ENCODE measurements at regions not wholly inside any gene's neighbourhood (a gene's known extent, or its start where the extent isn't known, plus 50 kb on each side); places are given as distances from the start of the nearest gene placed in this dataset.

- H3K27me3 Mint-ChIP-seq: peaks cover 14% of the 10 kb centered on the region
- H3K9me3 Mint-ChIP-seq (ENCODE audit: low read depth): no peaks in the 10 kb centered on the region
- H3K36me3 Mint-ChIP-seq (ENCODE audit: insufficient read depth): no peaks in the 10 kb centered on the region
- TF ChIP-seq, protein P1, sequence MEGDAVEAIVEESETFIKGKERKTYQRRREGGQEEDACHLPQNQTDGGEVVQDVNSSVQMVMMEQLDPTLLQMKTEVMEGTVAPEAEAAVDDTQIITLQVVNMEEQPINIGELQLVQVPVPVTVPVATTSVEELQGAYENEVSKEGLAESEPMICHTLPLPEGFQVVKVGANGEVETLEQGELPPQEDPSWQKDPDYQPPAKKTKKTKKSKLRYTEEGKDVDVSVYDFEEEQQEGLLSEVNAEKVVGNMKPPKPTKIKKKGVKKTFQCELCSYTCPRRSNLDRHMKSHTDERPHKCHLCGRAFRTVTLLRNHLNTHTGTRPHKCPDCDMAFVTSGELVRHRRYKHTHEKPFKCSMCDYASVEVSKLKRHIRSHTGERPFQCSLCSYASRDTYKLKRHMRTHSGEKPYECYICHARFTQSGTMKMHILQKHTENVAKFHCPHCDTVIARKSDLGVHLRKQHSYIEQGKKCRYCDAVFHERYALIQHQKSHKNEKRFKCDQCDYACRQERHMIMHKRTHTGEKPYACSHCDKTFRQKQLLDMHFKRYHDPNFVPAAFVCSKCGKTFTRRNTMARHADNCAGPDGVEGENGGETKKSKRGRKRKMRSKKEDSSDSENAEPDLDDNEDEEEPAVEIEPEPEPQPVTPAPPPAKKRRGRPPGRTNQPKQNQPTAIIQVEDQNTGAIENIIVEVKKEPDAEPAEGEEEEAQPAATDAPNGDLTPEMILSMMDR (IDR thresholded peaks at IDR 0.05; ENCODE audit: unreplicated experiment): no peak
- no peak overlapping the region for H3K4me3 Mint-ChIP-seq (ENCODE audit: low read depth)
- no peak for DNase-seq (ENCODE audit: low spot score, unreplicated experiment)
- peaks cover 23% of the 10 kb centered on the region for H3K4me1 Mint-ChIP-seq (ENCODE audit: low read depth)
- no peak overlapping the region for H3K27ac Mint-ChIP-seq
Observed at GRCh38 chr12:115756271-115756670, 521.2 kb downstream of the MED13L start.

DNA sequence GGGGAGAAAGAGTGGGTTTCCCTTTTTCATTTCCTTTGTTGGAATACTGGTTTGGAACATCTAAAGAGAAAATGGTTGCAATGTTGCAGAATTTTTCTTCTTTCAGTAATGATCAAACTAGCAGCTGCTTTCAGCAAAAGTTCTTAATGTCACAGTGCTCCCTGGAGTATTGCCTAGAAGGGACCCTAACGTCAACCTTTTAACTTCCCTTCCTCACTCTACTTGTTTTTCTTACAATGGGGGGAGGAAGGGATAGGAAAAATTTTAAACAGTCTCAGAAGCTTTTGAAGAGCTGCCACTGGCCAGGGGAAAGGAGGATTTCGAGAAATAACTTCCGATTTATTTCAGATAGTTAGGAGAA lies 521.8 kb downstream of the MED13L start:
- Mint-ChIP-seq H3K36me3 (ENCODE audit: insufficient read depth) (no peaks in the 10 kb centered on the region), H3K27ac (no peak overlapping the region), H3K27me3 (peaks cover 12% of the 10 kb centered on the region), H3K4me3 (ENCODE audit: low read depth) (no peak overlapping the region), H3K9me3 (ENCODE audit: low read depth) (no peaks in the 10 kb centered on the region), H3K4me1 (ENCODE audit: low read depth) (peaks cover 23% of the 10 kb centered on the region)
- TF ChIP-seq, protein P1 (IDR thresholded peaks at IDR 0.05; ENCODE audit: unreplicated experiment): no peak
- DNase-seq (ENCODE audit: low spot score, unreplicated experiment): no peak

DNA sequence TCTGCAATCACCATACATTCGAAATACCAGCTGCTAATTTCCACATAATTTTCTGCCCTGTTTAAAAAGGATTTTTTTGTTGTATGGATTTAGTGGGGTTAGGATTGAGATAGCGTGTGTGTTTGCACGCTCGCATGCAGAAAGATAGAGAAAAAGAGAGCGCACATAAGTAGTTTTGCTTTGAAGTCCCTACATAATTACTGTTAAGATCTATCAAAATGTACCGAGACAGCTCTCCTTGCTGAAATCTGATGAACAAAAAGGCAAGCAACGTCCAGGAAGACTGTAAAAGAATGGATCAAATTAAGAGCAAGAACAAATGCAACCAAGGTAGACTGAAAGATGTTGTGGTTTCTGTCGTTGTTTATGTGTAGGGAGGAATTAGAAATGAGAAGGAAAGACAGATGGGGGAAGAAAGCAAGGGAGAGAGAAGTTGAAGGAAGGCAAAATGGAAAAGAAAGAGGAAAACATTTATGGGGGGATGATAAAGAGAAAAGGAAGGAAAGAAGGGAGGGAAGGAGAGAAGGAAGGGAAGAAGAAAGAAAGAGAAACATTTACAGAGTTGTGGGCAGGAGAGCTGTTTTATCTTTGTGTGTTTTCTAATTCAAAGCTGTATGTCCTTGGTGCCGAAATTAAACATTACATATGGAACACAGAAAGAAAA lies 522.3 kb downstream of the MED13L start:
- Mint-ChIP-seq H3K4me1 (ENCODE audit: low read depth) (peaks cover 23% of the 10 kb centered on the region), H3K9me3 (ENCODE audit: low read depth) (no peaks in the 10 kb centered on the region), H3K27me3 (peaks cover 11% of the 10 kb centered on the region), H3K4me3 (ENCODE audit: low read depth) (no peak overlapping the region), H3K27ac (no peak overlapping the region), H3K36me3 (ENCODE audit: insufficient read depth) (no peaks in the 10 kb centered on the region)
- DNase-seq (ENCODE audit: low spot score, unreplicated experiment): no peak
- TF ChIP-seq, protein P1 (IDR thresholded peaks at IDR 0.05; ENCODE audit: unreplicated experiment): no peak

GRCh38 chr12:115752913-115753726 lies 524.4 kb downstream of the MED13L start:
- H3K27ac Mint-ChIP-seq: no peak overlapping the region
- TF ChIP-seq, protein P1 (IDR thresholded peaks at IDR 0.05; ENCODE audit: unreplicated experiment): peak; percentile 77
- H3K27me3 Mint-ChIP-seq: peaks cover 17% of the 10 kb centered on the region
- H3K36me3 Mint-ChIP-seq (ENCODE audit: insufficient read depth): no peaks in the 10 kb centered on the region
- H3K4me3 Mint-ChIP-seq (ENCODE audit: low read depth): no peak overlapping the region
- DNase-seq (ENCODE audit: low spot score, unreplicated experiment): no peak
- no peaks in the 10 kb centered on the region for H3K9me3 Mint-ChIP-seq (ENCODE audit: low read depth)
- peaks cover 16% of the 10 kb centered on the region for H3K4me1 Mint-ChIP-seq (ENCODE audit: low read depth)

- DNase-seq (ENCODE audit: low spot score, unreplicated experiment): no peak
- Mint-ChIP-seq H3K27ac (no peak overlapping the region), H3K36me3 (ENCODE audit: insufficient read depth) (no peaks in the 10 kb centered on the region), H3K9me3 (ENCODE audit: low read depth) (no peaks in the 10 kb centered on the region), H3K4me3 (ENCODE audit: low read depth) (no peak overlapping the region), H3K27me3 (peaks cover 17% of the 10 kb centered on the region), H3K4me1 (ENCODE audit: low read depth) (peaks cover 15% of the 10 kb centered on the region)
- TF ChIP-seq, protein P1 (IDR thresholded peaks at IDR 0.05; ENCODE audit: unreplicated experiment): no peak
Observed at GRCh38 chr12:115752156-115752555, 525.3 kb downstream of the MED13L start.
